H1 (cell line): ENCODE measurements at regions not wholly inside any gene's neighbourhood (a gene's known extent, or its start where the extent isn't known, plus 50 kb on each side); places are given as distances from the start of the nearest gene placed in this dataset.

Experiments used
- CTCF ChIA-PET: fragments of 300-600 bp; sonication (Branson Sonifier 250); formaldehyde crosslinking; loops from one replicate; lab custom pipeline; 2021; ENCODE audit not compliant: partially characterized antibody; lab: Charles Lee
- POLR2A ChIA-PET: fragments of 300-600 bp; sonication (Branson Sonifier 250); formaldehyde crosslinking; loops from one replicate; lab custom pipeline; 2021; ENCODE audit warnings: inconsistent platforms; ENCODE audit not compliant: partially characterized antibody; lab: Charles Lee
- DNase-seq, 2 experiments: peaks; one replicate each; pipeline versions ENCODE4 v3.0.0 to v3.0.0-alpha.2; 2010 to 2022; ENCODE audit warnings: low spot score in 2 of 2, low read depth in 1 of 2, mixed read lengths in 1 of 2
- FAIRE-seq: peaks from 2 replicates; lab custom pipeline; 2011; peaks lifted over from hg19 to GRCh38; lab: Jason Lieb, UNC
- H2AFZ ChIP-seq: 2 replicates; pipeline ENCODE4 v1.8.1; 2012; ENCODE audit warnings: low read length, inconsistent platforms
- H2AK5ac ChIP-seq: 2 replicates; pipeline ENCODE4 v1.6.1; 2013; ENCODE audit warnings: low read depth, low read length
- H2BK120ac ChIP-seq: replicated peaks from 2 replicates; pipeline ENCODE3; 2013; ENCODE audit warnings: low read depth, low read length, inconsistent platforms
- H2BK12ac ChIP-seq: 2 replicates; pipeline ENCODE4 v1.6.1; 2013; ENCODE audit warnings: low read depth, low read length
- H2BK15ac ChIP-seq: 2 replicates; pipeline ENCODE4 v1.6.1; 2013; ENCODE audit warnings: low read length
- H2BK20ac ChIP-seq: 2 replicates; pipeline ENCODE4 v1.6.1; 2013; ENCODE audit warnings: low read length
- H2BK5ac ChIP-seq: 2 replicates; pipeline ENCODE4 v1.6.1; 2013; ENCODE audit warnings: low read depth, low read length
- H3K14ac ChIP-seq: 2 replicates; pipeline ENCODE4 v1.6.1; 2013; ENCODE audit warnings: inconsistent platforms; ENCODE audit not compliant: insufficient read length
- H3K18ac ChIP-seq: 2 replicates; pipeline ENCODE4 v1.6.1; 2013; ENCODE audit warnings: low read length; ENCODE audit errors: extremely low read depth
- H3K23ac ChIP-seq: 2 replicates; pipeline ENCODE4 v1.6.1; 2013; ENCODE audit warnings: inconsistent platforms; ENCODE audit not compliant: insufficient read length
- H3K23me2 ChIP-seq: 2 replicates; pipeline ENCODE4 v1.6.1; 2013; ENCODE audit warnings: low read depth, low read length
- H3K27ac ChIP-seq: 2 replicates; pipeline ENCODE4 v1.6.1; 2011; ENCODE audit warnings: low read depth, low read length, inconsistent platforms
- H3K27me3 ChIP-seq, 4 experiments: replicated peaks in 1 of 4; 1 replicate in 1 of 4; 2 replicates in 3 of 4; pipeline versions ENCODE4 v1.6.1 to v1.8.1; 2011 to 2013; ENCODE audit warnings: low read length in 3 of 4, mild to moderate bottlenecking in 3 of 4, inconsistent platforms in 2 of 4, mixed read lengths in 2 of 4, moderate library complexity in 1 of 4; ENCODE audit not compliant: control insufficient read depth in 3 of 4, insufficient read depth in 3 of 4; ENCODE audit errors: extremely low read depth in 1 of 4
- H3K36me3 ChIP-seq, 4 experiments: 2 replicates each; pipeline versions ENCODE4 v1.6.1 to v1.8.1; 2011 to 2013; ENCODE audit warnings: mild to moderate bottlenecking in 4 of 4, low read length in 3 of 4, moderate library complexity in 2 of 4, control low read depth in 1 of 4, inconsistent platforms in 1 of 4; ENCODE audit not compliant: insufficient read depth in 4 of 4, control insufficient read depth in 2 of 4
- H3K4ac ChIP-seq: replicated peaks from 2 replicates; pipeline ENCODE3; 2013; ENCODE audit warnings: low read length, low read depth, mixed read lengths, inconsistent platforms; ENCODE audit not compliant: insufficient read length
- H3K4me1 ChIP-seq, 4 experiments: replicated peaks in 1 of 4; 1 replicate in 1 of 4; 2 replicates in 3 of 4; pipeline versions ENCODE4 v1.6.1 to v1.8.1; 2011 to 2013; ENCODE audit warnings: low read length in 3 of 4, inconsistent platforms in 2 of 4, mixed read lengths in 1 of 4; ENCODE audit not compliant: insufficient read depth in 4 of 4, control insufficient read depth in 3 of 4
- H3K4me2 ChIP-seq, 2 experiments: 2 replicates each; pipeline versions ENCODE4 v1.6.1 to v1.8.1; 2011 to 2013; ENCODE audit warnings: low read depth in 2 of 2, low read length in 2 of 2, control low read depth in 1 of 2, inconsistent platforms in 1 of 2, mild to moderate bottlenecking in 1 of 2; ENCODE audit not compliant: insufficient read depth in 1 of 2
- H3K4me3 ChIP-seq, 4 experiments: fragments of 200-600, 300-600 bp in 1 of 4; sonication (generic), shearing (Covaris generic), sonication (Bioruptor Twin) in 1 of 4; 2 replicates each; pipeline versions ENCODE4 v1.5.1 to v1.8.1; 2011 to 2016; ENCODE audit warnings: low read length in 4 of 4, low read depth in 3 of 4, control low read depth in 2 of 4, inconsistent platforms in 2 of 4, mild to moderate bottlenecking in 2 of 4, mixed read lengths in 1 of 4, moderate library complexity in 1 of 4; ENCODE audit not compliant: insufficient read depth in 2 of 4; ENCODE audit errors: extremely low read depth in 1 of 4
- H3K56ac ChIP-seq: replicated peaks from 2 replicates; pipeline ENCODE3; 2013; ENCODE audit warnings: low read depth, mild to moderate bottlenecking, mixed read lengths, low read length, inconsistent platforms; ENCODE audit not compliant: insufficient read length
- H3K79me1 ChIP-seq: 2 replicates; pipeline ENCODE4 v1.6.1; 2013; ENCODE audit warnings: low read depth, low read length, control low read depth
- H3K79me2 ChIP-seq, 2 experiments: 2 replicates each; pipeline versions ENCODE4 v1.6.1 to v1.8.1; 2012 to 2013; ENCODE audit warnings: low read length in 2 of 2, mild to moderate bottlenecking in 2 of 2, inconsistent platforms in 1 of 2; ENCODE audit not compliant: insufficient read depth in 2 of 2, control insufficient read depth in 1 of 2
- H3K9ac ChIP-seq, 4 experiments: replicated peaks in 1 of 4; 1 replicate in 1 of 4; 2 replicates in 3 of 4; pipeline versions ENCODE4 v1.6.1 to v1.8.1; 2011 to 2013; ENCODE audit warnings: low read depth in 3 of 4, low read length in 3 of 4, control low read depth in 2 of 4, mild to moderate bottlenecking in 2 of 4, moderate library complexity in 2 of 4, inconsistent platforms in 1 of 4; ENCODE audit errors: extremely low read depth in 1 of 4
- H3K9me3 ChIP-seq, 2 experiments: 2 replicates each; pipeline versions ENCODE4 v1.6.1 to v1.8.1; 2012 to 2013; ENCODE audit warnings: mild to moderate bottlenecking in 2 of 2, moderate library complexity in 2 of 2, control low read depth in 1 of 2, inconsistent platforms in 1 of 2, low read depth in 1 of 2, low read length in 1 of 2, mixed read lengths in 1 of 2; ENCODE audit not compliant: insufficient read depth in 2 of 2
- H4K20me1 ChIP-seq, 2 experiments: replicated peaks in 1 of 2; 2 replicates each; pipeline versions ENCODE3 to v1.8.1; 2011 to 2013; ENCODE audit warnings: inconsistent platforms in 2 of 2, low read length in 2 of 2, mild to moderate bottlenecking in 1 of 2; ENCODE audit not compliant: insufficient read depth in 2 of 2, control insufficient read depth in 1 of 2
- H4K5ac ChIP-seq: 2 replicates; pipeline ENCODE4 v1.6.1; 2013; ENCODE audit warnings: low read length, low read depth, mixed read lengths, inconsistent platforms; ENCODE audit not compliant: insufficient read length
- H4K8ac ChIP-seq: 2 replicates; pipeline ENCODE4 v1.8.0; 2013; ENCODE audit warnings: mild to moderate bottlenecking, moderate library complexity, low read length, inconsistent platforms; ENCODE audit not compliant: insufficient read depth; ENCODE audit errors: extremely low read depth
- H4K91ac ChIP-seq: replicated peaks from 2 replicates; pipeline ENCODE3; 2013; ENCODE audit warnings: low read length, mixed read lengths, inconsistent platforms; ENCODE audit not compliant: insufficient read length
- BRCA1 ChIP-seq: IDR thresholded peaks from 2 replicates; pipeline ENCODE4 v1.6.1; 2012; ENCODE audit warnings: low read depth, low read length, improper control_type of control experiment
- CHD2 ChIP-seq: IDR thresholded peaks from 2 replicates; pipeline ENCODE4 v1.6.1; 2012; ENCODE audit warnings: low read length, improper control_type of control experiment
- NANOG ChIP-seq: IDR thresholded peaks from 2 replicates; pipeline ENCODE4 v1.6.1; 2011; ENCODE audit warnings: low read length, low read depth, mild to moderate bottlenecking, inconsistent platforms; ENCODE audit not compliant: insufficient read depth, poor library complexity, severe bottlenecking
- NRF1 ChIP-seq: IDR thresholded peaks from 2 replicates; pipeline ENCODE4 v1.6.1; 2011; ENCODE audit warnings: mild to moderate bottlenecking, low read depth, low read length, improper control_type of control experiment
- RAD21 ChIP-seq, 2 experiments: IDR thresholded peaks in 1 of 2; conservative IDR thresholded peaks in 1 of 2; 2 replicates each; pipeline ENCODE4 v1.6.1; 2011; ENCODE audit warnings: low read depth in 2 of 2, low read length in 2 of 2, improper control_type of control experiment in 1 of 2, inconsistent platforms in 1 of 2, mild to moderate bottlenecking in 1 of 2, moderate library complexity in 1 of 2
- RXRA ChIP-seq: IDR thresholded peaks from 2 replicates; pipeline ENCODE4 v1.6.1; 2011; ENCODE audit warnings: low read depth, mild to moderate bottlenecking, low read length, moderate library complexity; ENCODE audit not compliant: insufficient read depth
- SP4 ChIP-seq: IDR thresholded peaks from 2 replicates; pipeline ENCODE4 v1.6.1; 2012; ENCODE audit warnings: low read length, inconsistent platforms
- TCF12 ChIP-seq: IDR thresholded peaks from 2 replicates; pipeline ENCODE4 v1.6.1; 2011; ENCODE audit warnings: low read depth, mild to moderate bottlenecking, low read length
- WGBS, 2 experiments: shearing (Covaris generic) in 1 of 2; methylation state at CpG; one replicate each; pipeline versions ENCODE4 v1.1.6 to v1.1.7; 2013 to 2015; ENCODE audit warnings: low lambda C conversion rate in 2 of 2, mixed read lengths in 2 of 2, inconsistent platforms in 1 of 2, low coverage in 1 of 2, missing lambda C conversion rate in 1 of 2; ENCODE audit not compliant: insufficient replicate concordance in 2 of 2, insufficient coverage in 1 of 2, insufficient read length in 1 of 2; ENCODE audit errors: extremely low coverage in 1 of 2, missing lambda C conversion rate in 1 of 2; 5-methylcytosine and 5-hydroxymethylcytosine counted together

GRCh38 chr2:128498086-128498485, 179.4 kb upstream of the HS6ST1 start:
- H2AFZ ChIP-seq: no peak overlapping the region
- 87% methylated on average over 8 of the region's 8 CpGs; no CpG with 5 or more reads in 1 of the 2 experiments for WGBS, 2 experiments
- H4K8ac ChIP-seq: no peak overlapping the region

More at GRCh38 chr2:128498086-128498485, 179.4 kb upstream of the HS6ST1 start:
- H4K20me1 ChIP-seq: no peaks in the 10 kb centered on the region
- peaks cover 0 to 1% of the 10 kb centered on the region in 2 experiments; a peak in 1 of 4 replicates for H3K9me3 ChIP-seq
- H2BK20ac ChIP-seq: 0 out of 2 replicates have a peak overlapping the region, but pooled peaks have one; percentile 61
- H3K27ac ChIP-seq: no peak overlapping the region
- no peak overlapping the region for H4K5ac ChIP-seq
- H3K4me1 ChIP-seq: peaks cover 0 to 12% (median 3%) of the 10 kb centered on the region in 4 experiments; a peak in 5 of 7 replicates
- no peak overlapping the region for H2BK120ac ChIP-seq
- no peak overlapping the region for H3K4me2 ChIP-seq
- H3K79me2 ChIP-seq: no peaks in the 10 kb centered on the region
- no peak overlapping the region for H2BK5ac ChIP-seq
- no peak overlapping the region for H3K9ac ChIP-seq
- FAIRE-seq (no peak), DNase-seq (peak in 1 of 2 experiments; percentile 26)
- no peak overlapping the region for H3K4me3 ChIP-seq
- no peaks in the 10 kb centered on the region for H3K23me2 ChIP-seq
- H3K14ac ChIP-seq: no peak overlapping the region
- no peaks in the 10 kb centered on the region; a peak in 1 of 7 replicates for H3K27me3 ChIP-seq
- H2AK5ac ChIP-seq: no peak overlapping the region
- no peak overlapping the region for H4K91ac ChIP-seq
- H3K18ac ChIP-seq: no peak overlapping the region
- H2BK15ac ChIP-seq: no peak overlapping the region; the same call in 1 of the 2 replicates
- no peak overlapping the region; the same call in 1 of the 2 replicates for H2BK12ac ChIP-seq
- POLR2A ChIA-PET: no interaction called here
- H3K36me3 ChIP-seq: no peaks in the 10 kb centered on the region
- CTCF ChIA-PET: no interaction called here
- no peak overlapping the region for H3K56ac ChIP-seq
- H3K79me1 ChIP-seq: no peaks in the 10 kb centered on the region
- H3K23ac ChIP-seq: no peak overlapping the region
- no peak for TF ChIP-seq SP4
- no peak for TF ChIP-seq NRF1
- TF ChIP-seq RAD21 (IDR thresholded peaks at IDR 0.05 in 1 of 2, conservative IDR thresholded peaks at IDR 0.05 in 1 of 2; ENCODE audit: low read depth in 2 of 2, low read length in 2 of 2): no peak
- TF ChIP-seq NANOG: no peak
- no peak for TF ChIP-seq TCF12
- no peak for TF ChIP-seq RXRA
- no peak for TF ChIP-seq BRCA1
- no peak for TF ChIP-seq CHD2
- H3K4ac ChIP-seq: no peak overlapping the region
